HG03354 (cell line): ENCODE measurements at regions not wholly inside any gene's neighbourhood (a gene's known extent, or its start where the extent isn't known, plus 50 kb on each side); places are given as distances from the start of the nearest gene placed in this dataset.

Source experiments
- ATAC-seq: cut with Tn5 transposase; IDR thresholded peaks from one replicate; pipeline ENCODE4 v1.9.1; 2021; ENCODE audit warnings: mild to moderate bottlenecking; ENCODE audit not compliant: unreplicated experiment, poor library complexity, severe bottlenecking

GRCh38 chr5:3729631-3730030 is 134.0 kb downstream of the IRX1 start:
- no peak for ATAC-seq

- no peak for ATAC-seq
These were observed 139.0 kb downstream of the IRX1 start for GRCh38 chr5:3734632-3735031.

GRCh38 chr5:3736466-3736865 is 140.8 kb downstream of the IRX1 start:
- ATAC-seq: no peak

- no peak for ATAC-seq
These were observed 141.3 kb downstream of the IRX1 start for GRCh38 chr5:3736926-3737325.

GRCh38 chr5:3738919-3739318 is 143.3 kb downstream of the IRX1 start:
- ATAC-seq: no peak

- ATAC-seq: no peak
These were observed 145.1 kb downstream of the IRX1 start for GRCh38 chr5:3740546-3741373.

- ATAC-seq: no peak
These were observed 145.7 kb downstream of the IRX1 start for GRCh38 chr5:3741374-3741770.

- no peak for ATAC-seq
These were observed 147.1 kb downstream of the IRX1 start for GRCh38 chr5:3742750-3743149.

- no peak for ATAC-seq
These were observed 156.2 kb downstream of the IRX1 start for GRCh38 chr5:3751846-3752245.

- no peak for ATAC-seq
These were observed 182.4 kb downstream of the IRX1 start for GRCh38 chr5:3778000-3778550.

GRCh38 chr5:3778945-3779344 is 183.3 kb downstream of the IRX1 start:
- ATAC-seq: no peak

- ATAC-seq: no peak
These were observed 184.6 kb downstream of the IRX1 start for GRCh38 chr5:3780278-3780677.

GRCh38 chr5:3780907-3781306 is 185.3 kb downstream of the IRX1 start:
- ATAC-seq: no peak

GRCh38 chr5:3784854-3785253 is 189.2 kb downstream of the IRX1 start:
- no peak for ATAC-seq

GRCh38 chr5:3786165-3786564 is 190.5 kb downstream of the IRX1 start:
- no peak for ATAC-seq

GRCh38 chr5:3786891-3787430 is 191.3 kb downstream of the IRX1 start:
- ATAC-seq: no peak

- no peak for ATAC-seq
These were observed 192.0 kb downstream of the IRX1 start for GRCh38 chr5:3787604-3788003.

- ATAC-seq: no peak
These were observed 194.0 kb downstream of the IRX1 start for GRCh38 chr5:3789519-3790193.

GRCh38 chr5:3793162-3793561 is 197.5 kb downstream of the IRX1 start:
- ATAC-seq: no peak

- no peak for ATAC-seq
These were observed 199.0 kb downstream of the IRX1 start for GRCh38 chr5:3794611-3795010.

GRCh38 chr5:3796736-3797135 is 201.1 kb downstream of the IRX1 start:
- no peak for ATAC-seq
